G401 (cell line): ENCODE measurements at regions not wholly inside any gene's neighbourhood (a gene's known extent, or its start where the extent isn't known, plus 50 kb on each side); places are given as distances from the start of the nearest gene placed in this dataset.
A peak's percentile ranks its signal among the peaks of the same experiment; 100 is the strongest.
"Not testable (repeated sequence)": the region's sequence is repeated elsewhere in the genome, so short reads cannot be mapped to it uniquely, and the experiment has no call there.

Source experiments
- DNase-seq: peaks from one replicate; pipeline ENCODE4 v3.0.0-alpha.2; 2015; ENCODE audit warnings: low spot score
- in situ Hi-C: cut with HindIII; loops from 2 replicates; pipeline ENCODE4 v1.10.0; 2016; ENCODE audit warnings: low sequenced_read_pairs, mixed read lengths

- DNase-seq: no peak
- in situ Hi-C loops: no loop called here
Observed at GRCh38 chr9:108803428-108804065, 52.2 kb downstream of the ACTL7B start.

- in situ Hi-C loops: no loop called here
- DNase-seq: no peak
Observed at GRCh38 chr9:108802967-108803366, 52.8 kb downstream of the ACTL7B start.

- DNase-seq: no peak
- in situ Hi-C loops: no loop called here
Observed at GRCh38 chr9:108801949-108802348, 53.8 kb downstream of the ACTL7B start.

- peak; percentile 96 for DNase-seq
- in situ Hi-C loops: no loop called here
Observed at GRCh38 chr9:108800632-108801099, 55.1 kb downstream of the ACTL7B start.

- in situ Hi-C loops: no loop called here
- no peak for DNase-seq
Observed at GRCh38 chr9:108793573-108793972, 62.2 kb downstream of the ACTL7B start.

- in situ Hi-C loops: no loop called here
- no peak for DNase-seq
Observed at GRCh38 chr9:108789742-108790141, 66.0 kb downstream of the ACTL7B start.

- no peak for DNase-seq
- in situ Hi-C loops: no loop called here
Observed at GRCh38 chr9:108787690-108788048, 68.1 kb downstream of the ACTL7B start.

GRCh38 chr9:108786901-108787689, 68.7 kb downstream of the ACTL7B start:
- no peak for DNase-seq
- in situ Hi-C loops: no loop called here

GRCh38 chr9:108786322-108786721, 69.5 kb downstream of the ACTL7B start:
- in situ Hi-C loops: no loop called here
- no peak for DNase-seq

GRCh38 chr9:108784998-108785397, 70.8 kb downstream of the ACTL7B start:
- in situ Hi-C loops: no loop called here
- no peak for DNase-seq

- no peak for DNase-seq
- in situ Hi-C loops: no loop called here
Observed at GRCh38 chr9:108783731-108784495, 71.9 kb downstream of the ACTL7B start.

- DNase-seq: no peak
- in situ Hi-C loops: no loop called here
Observed at GRCh38 chr9:108783326-108783725, 72.5 kb downstream of the ACTL7B start.

- in situ Hi-C loops: no loop called here
- no peak for DNase-seq
Observed at GRCh38 chr9:108780942-108781734, 74.6 kb downstream of the ACTL7B start.

- in situ Hi-C loops: no loop called here
- no peak for DNase-seq
Observed at GRCh38 chr9:108779551-108780325, 76.0 kb downstream of the ACTL7B start.

- DNase-seq: no peak
- in situ Hi-C loops: no loop called here
Observed at GRCh38 chr9:108776920-108777639, 78.7 kb downstream of the ACTL7B start.

GRCh38 chr9:108775901-108776306, 79.9 kb downstream of the ACTL7B start:
- DNase-seq: no peak
- in situ Hi-C loops: no loop called here

GRCh38 chr9:108774088-108774487, 81.7 kb downstream of the ACTL7B start:
- DNase-seq, in situ Hi-C loops: not testable (repeated sequence)

- in situ Hi-C loops: no loop called here
- DNase-seq: no peak
Observed at GRCh38 chr9:108772301-108772894, 83.4 kb downstream of the ACTL7B start.
